K562 (cell line): ENCODE measurements at regions not wholly inside any gene's neighbourhood (a gene's known extent, or its start where the extent isn't known, plus 50 kb on each side); places are given as distances from the start of the nearest gene placed in this dataset.

Source experiments
- ATAC-seq: fragments of 200-7000 bp; cut with Tn5 transposase; 3 replicates; pipeline ENCODE4 v1.9.1; 2020; ENCODE audit warnings: moderate library complexity
- BruUV-seq: library from RNA; stranded (reverse); fragments of 400-500 nt; replicated peaks from 2 replicates; lab custom pipeline; 2021; lab: Mats Ljungman, UMichigan
- CTCF ChIA-PET: fragments of 300-600 bp; formaldehyde crosslinking; extraction: SDS; loops from one replicate; lab custom pipeline; 2021; ENCODE audit warnings: low intra/inter-chr PET ratio; lab: Yijun Ruan, JAX
- POLR2A ChIA-PET: fragments of 300-600, 350-650 bp; sonication (Branson Sonifier 250); formaldehyde crosslinking; extraction: SDS; loops from one replicate; lab custom pipeline; 2021; ENCODE audit warnings: antibody characterized with exemption, inconsistent platforms; lab: Yijun Ruan, JAX
- DNase-seq, 4 experiments: peaks; one replicate each; pipeline versions ENCODE4 v3.0.0 to v3.0.0-alpha.2; 2011 to 2018; ENCODE audit warnings: low spot score in 3 of 4, mixed read lengths in 3 of 4; ENCODE audit errors: extremely low read depth in 1 of 4
- FAIRE-seq: peaks from 2 replicates; lab custom pipeline; 2011; peaks lifted over from hg19 to GRCh38; lab: Jason Lieb, UNC
- H2AFZ ChIP-seq: 2 replicates; pipeline ENCODE4 v1.6.0; 2011; ENCODE audit warnings: low read depth, low read length, control low read depth, inconsistent platforms
- H3K27ac ChIP-seq: fragments of 200-600 bp; 3 replicates; pipeline ENCODE4 v1.8.0; 2011; ENCODE audit warnings: low read depth, mild to moderate bottlenecking, control low read depth, inconsistent platforms, low read length, moderate library complexity, mixed read lengths; ENCODE audit errors: extremely low read depth
- H3K27me3 ChIP-seq, 2 experiments: fragments of 300-600 bp in 1 of 2; 2 replicates in 1 of 2; 3 replicates in 1 of 2; pipeline versions ENCODE4 v1.6.0 to v1.8.0; 2011; ENCODE audit warnings: inconsistent platforms in 2 of 2, low read length in 2 of 2, mild to moderate bottlenecking in 1 of 2, mixed read lengths in 1 of 2, moderate library complexity in 1 of 2; ENCODE audit not compliant: control insufficient read depth in 2 of 2, insufficient read depth in 2 of 2
- H3K36me3 ChIP-seq: fragments of 300-600 bp; 3 replicates; pipeline ENCODE4 v1.8.0; 2011; ENCODE audit warnings: mild to moderate bottlenecking, low read length, inconsistent platforms; ENCODE audit not compliant: control insufficient read depth, insufficient read depth
- H3K4me1 ChIP-seq, 2 experiments: fragments of 200-600 bp in 1 of 2; replicated peaks in 1 of 2; 2 replicates in 1 of 2; 3 replicates in 1 of 2; pipeline versions ENCODE4 v1.5.1 to v1.8.0; 2011; ENCODE audit warnings: inconsistent platforms in 2 of 2, low read length in 2 of 2, mild to moderate bottlenecking in 1 of 2, mixed read lengths in 1 of 2, moderate library complexity in 1 of 2; ENCODE audit not compliant: control insufficient read depth in 2 of 2, insufficient read depth in 2 of 2
- H3K4me2 ChIP-seq: 2 replicates; pipeline ENCODE4 v1.6.1; 2011; ENCODE audit warnings: low read length, control low read depth, inconsistent platforms, mixed read lengths; ENCODE audit not compliant: insufficient read depth
- H3K4me3 ChIP-seq: fragments of 200-600 bp; sonication (generic), shearing (Covaris generic); 2 replicates; pipeline ENCODE4 v1.5.1; 2016; ENCODE audit warnings: control low read depth, inconsistent platforms
- H3K79me2 ChIP-seq: fragments of 200-600 bp; 3 replicates; pipeline ENCODE4 v1.8.0; 2011; ENCODE audit warnings: low read length, inconsistent platforms; ENCODE audit not compliant: control insufficient read depth, insufficient read depth
- H3K9ac ChIP-seq, 2 experiments: 2 replicates each; pipeline versions ENCODE4 v1.6.0 to v1.6.1; 2011; ENCODE audit warnings: low read depth in 2 of 2, low read length in 2 of 2, control low read depth in 1 of 2, inconsistent platforms in 1 of 2, mild to moderate bottlenecking in 1 of 2, mixed read lengths in 1 of 2; ENCODE audit not compliant: insufficient read depth in 1 of 2
- H3K9me1 ChIP-seq: one replicate; pipeline ENCODE4 v1.6.0; 2011; ENCODE audit warnings: inconsistent platforms, mild to moderate bottlenecking, low read length, moderate library complexity; ENCODE audit not compliant: control insufficient read depth, insufficient read depth
- H3K9me3 ChIP-seq: replicated peaks from 2 replicates; pipeline ENCODE4 v1.5.1; 2011; ENCODE audit warnings: low read depth, low read length, inconsistent platforms; ENCODE audit not compliant: control insufficient read depth, insufficient read depth
- H4K20me1 ChIP-seq: replicated peaks from 2 replicates; pipeline ENCODE4 v1.6.1; 2011; ENCODE audit warnings: low read length, inconsistent platforms, mixed read lengths; ENCODE audit not compliant: control insufficient read depth, insufficient read depth
- GABPB2 ChIP-seq: fragments of 250-450 bp; sonication (Bioruptor Pico); conservative IDR thresholded peaks from 2 replicates; pipeline ENCODE4 v1.5.1; 2021; ENCODE audit warnings: mild to moderate bottlenecking
- MAFF ChIP-seq: IDR thresholded peaks from 2 replicates; pipeline ENCODE4 v1.6.1; 2012; ENCODE audit warnings: low read length, improper control_type of control experiment
- NUFIP1 ChIP-seq: fragments of 450-650 bp; IDR thresholded peaks from 2 replicates; pipeline ENCODE4 v1.6.1; 2018; ENCODE audit not compliant: partially characterized antibody
- PRMT5 ChIP-seq: sonication (generic); formaldehyde crosslinking; IDR thresholded peaks from 2 replicates; pipeline ENCODE4 v1.5.0; 2020; ENCODE audit warnings: missing genetic modification reagents
- RHOXF2B ChIP-seq: fragments of 250-450 bp; sonication (Bioruptor Pico); conservative IDR thresholded peaks from 2 replicates; pipeline ENCODE4 v1.5.1; 2021
- SIRT6 ChIP-seq: IDR thresholded peaks from one replicate; pipeline ENCODE4 v1.6.1; 2012; ENCODE audit warnings: low read depth, mild to moderate bottlenecking, control low read depth, inconsistent platforms, low read length, moderate library complexity
- SMARCC2 ChIP-seq: fragments of 450-650 bp; IDR thresholded peaks from 2 replicates; pipeline ENCODE4 v1.6.1; 2017; ENCODE audit warnings: antibody characterized with exemption, moderate library complexity, mild to moderate bottlenecking, low read depth
- SP1 ChIP-seq: sonication (generic); formaldehyde crosslinking; IDR thresholded peaks from 2 replicates; pipeline ENCODE4 v1.8.1; 2022; ENCODE audit warnings: mild to moderate bottlenecking, missing genetic modification reagents
- TAL1 ChIP-seq: fragments of 450-650 bp; IDR thresholded peaks from 2 replicates; pipeline ENCODE4 v1.6.1; 2016; ENCODE audit warnings: mild to moderate bottlenecking
- ZBTB7A ChIP-seq: IDR thresholded peaks from 2 replicates; pipeline ENCODE4 v1.6.1; 2011; ENCODE audit warnings: low read depth, mild to moderate bottlenecking, low read length, moderate library complexity, borderline replicate concordance; ENCODE audit not compliant: control insufficient read depth
- ZNF445 ChIP-seq: fragments of 250-450 bp; sonication (Bioruptor Pico); IDR thresholded peaks from 2 replicates; pipeline ENCODE4 v1.4.0; 2020; ENCODE audit warnings: low read depth, mild to moderate bottlenecking, moderate library complexity
- ZNF644 ChIP-seq: fragments of 200-800 bp; sonication (Bioruptor generic); IDR thresholded peaks from 2 replicates; pipeline ENCODE4 v1.6.1; 2016; ENCODE audit warnings: low read depth, missing genetic modification characterization, missing compliant biosample characterization
- WGBS: fragments of 100-300 bp; shearing (Covaris generic); methylation state at CpG from one replicate; pipeline ENCODE4 v1.1.6; 2016; ENCODE audit warnings: low coverage, mixed read lengths; ENCODE audit not compliant: insufficient coverage; ENCODE audit errors: missing lambda C conversion rate; 5-methylcytosine and 5-hydroxymethylcytosine counted together
- in situ Hi-C: fragments of 300-500 bp; cut with MboI; formaldehyde crosslinking; loops from 4 replicates; pipeline ENCODE4 v1.15.0; 2018; ENCODE audit warnings: inconsistent platforms, mixed read lengths
- intact Hi-C: fragments of 100-400 bp; cut with micrococcal nuclease; formaldehyde crosslinking; loops from 2 replicates; pipeline ENCODE4 v1.14.2; 2022
- TF ChIP-seq, protein P1 (sequence below): sonication (generic); formaldehyde crosslinking; IDR thresholded peaks from 2 replicates; pipeline ENCODE4 v1.8.0; 2023; ENCODE audit warnings: mild to moderate bottlenecking, missing genetic modification reagents
- TF ChIP-seq, protein P2 (sequence below): fragments of 250-450 bp; sonication (Bioruptor Pico); IDR thresholded peaks from 2 replicates; pipeline ENCODE4 v1.8.0; 2021; ENCODE audit warnings: borderline replicate concordance, mild to moderate bottlenecking, moderate library complexity; ENCODE audit not compliant: poor library complexity, severe bottlenecking
- TF ChIP-seq, protein P3 (sequence below): fragments of 200-800 bp; sonication (Bioruptor generic); IDR thresholded peaks from 2 replicates; pipeline ENCODE4 v1.6.1; 2016; ENCODE audit warnings: missing genetic modification characterization, missing compliant biosample characterization

DNA sequence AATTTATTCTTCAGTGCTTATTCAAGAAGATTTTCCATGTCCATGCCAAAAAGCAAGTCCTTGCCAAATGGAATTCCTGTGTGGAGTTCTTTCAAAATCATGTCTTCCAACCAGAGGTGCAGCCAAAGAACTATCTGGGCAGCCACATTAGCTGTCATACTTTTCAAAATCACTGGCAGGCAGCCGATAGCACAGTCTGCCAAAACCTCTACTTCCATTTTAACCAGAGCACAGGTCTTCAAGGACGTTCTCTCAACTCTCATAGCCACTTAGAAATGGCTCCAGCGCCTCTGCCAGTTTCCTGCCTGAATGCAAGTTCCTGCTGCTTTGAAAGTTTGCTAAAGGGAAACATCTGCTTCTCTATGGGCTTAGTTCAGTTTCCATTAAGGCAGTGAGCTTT is 975.7 kb upstream of the ADGRL4 start:
- Histone ChIP-seq H3K9ac (no peak overlapping the region), H3K27ac (no peak overlapping the region), H3K79me2 (no peaks in the 10 kb centered on the region), H3K27me3 (no peaks in the 10 kb centered on the region), H3K9me1 (no peaks in the 10 kb centered on the region), H3K9me3 (no peaks in the 10 kb centered on the region; the same call in 1 of the 2 replicates), H3K4me1 (no peaks in the 10 kb centered on the region), H2AFZ (no peak overlapping the region), H3K4me2 (no peak overlapping the region), H4K20me1 (no peaks in the 10 kb centered on the region), H3K36me3 (no peaks in the 10 kb centered on the region), H3K4me3 (no peak overlapping the region)
- in situ Hi-C loops, result no loop called here
- no peak for FAIRE-seq
- intact Hi-C loops, result no loop called here
- ChIA-PET CTCF (no interaction called here), POLR2A (no interaction called here)
- WGBS, result 0% methylated on average over 3 of the region's 3 CpGs
- no peak for ATAC-seq
- no peak for DNase-seq
- BruUV-seq, result no TSS peak
- TF ChIP-seq, protein P1, sequence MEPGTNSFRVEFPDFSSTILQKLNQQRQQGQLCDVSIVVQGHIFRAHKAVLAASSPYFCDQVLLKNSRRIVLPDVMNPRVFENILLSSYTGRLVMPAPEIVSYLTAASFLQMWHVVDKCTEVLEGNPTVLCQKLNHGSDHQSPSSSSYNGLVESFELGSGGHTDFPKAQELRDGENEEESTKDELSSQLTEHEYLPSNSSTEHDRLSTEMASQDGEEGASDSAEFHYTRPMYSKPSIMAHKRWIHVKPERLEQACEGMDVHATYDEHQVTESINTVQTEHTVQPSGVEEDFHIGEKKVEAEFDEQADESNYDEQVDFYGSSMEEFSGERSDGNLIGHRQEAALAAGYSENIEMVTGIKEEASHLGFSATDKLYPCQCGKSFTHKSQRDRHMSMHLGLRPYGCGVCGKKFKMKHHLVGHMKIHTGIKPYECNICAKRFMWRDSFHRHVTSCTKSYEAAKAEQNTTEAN (CRISPR knock-in tag), result no peak
- TF ChIP-seq SIRT6 (no peak), GABPB2 (CRISPR knock-in tag) (no peak), SMARCC2 (no peak), RHOXF2B (CRISPR knock-in tag) (no peak), ZNF445 (CRISPR knock-in tag) (no peak), ZBTB7A (no peak), NUFIP1 (no peak), MAFF (no peak), SP1 (CRISPR knock-in tag) (no peak), ZNF644 (no peak), TAL1 (no peak), PRMT5 (CRISPR knock-in tag) (no peak)
- TF ChIP-seq, protein P2, sequence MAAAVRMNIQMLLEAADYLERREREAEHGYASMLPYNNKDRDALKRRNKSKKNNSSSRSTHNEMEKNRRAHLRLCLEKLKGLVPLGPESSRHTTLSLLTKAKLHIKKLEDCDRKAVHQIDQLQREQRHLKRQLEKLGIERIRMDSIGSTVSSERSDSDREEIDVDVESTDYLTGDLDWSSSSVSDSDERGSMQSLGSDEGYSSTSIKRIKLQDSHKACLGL (CRISPR knock-in tag), result no peak
- TF ChIP-seq, protein P3, sequence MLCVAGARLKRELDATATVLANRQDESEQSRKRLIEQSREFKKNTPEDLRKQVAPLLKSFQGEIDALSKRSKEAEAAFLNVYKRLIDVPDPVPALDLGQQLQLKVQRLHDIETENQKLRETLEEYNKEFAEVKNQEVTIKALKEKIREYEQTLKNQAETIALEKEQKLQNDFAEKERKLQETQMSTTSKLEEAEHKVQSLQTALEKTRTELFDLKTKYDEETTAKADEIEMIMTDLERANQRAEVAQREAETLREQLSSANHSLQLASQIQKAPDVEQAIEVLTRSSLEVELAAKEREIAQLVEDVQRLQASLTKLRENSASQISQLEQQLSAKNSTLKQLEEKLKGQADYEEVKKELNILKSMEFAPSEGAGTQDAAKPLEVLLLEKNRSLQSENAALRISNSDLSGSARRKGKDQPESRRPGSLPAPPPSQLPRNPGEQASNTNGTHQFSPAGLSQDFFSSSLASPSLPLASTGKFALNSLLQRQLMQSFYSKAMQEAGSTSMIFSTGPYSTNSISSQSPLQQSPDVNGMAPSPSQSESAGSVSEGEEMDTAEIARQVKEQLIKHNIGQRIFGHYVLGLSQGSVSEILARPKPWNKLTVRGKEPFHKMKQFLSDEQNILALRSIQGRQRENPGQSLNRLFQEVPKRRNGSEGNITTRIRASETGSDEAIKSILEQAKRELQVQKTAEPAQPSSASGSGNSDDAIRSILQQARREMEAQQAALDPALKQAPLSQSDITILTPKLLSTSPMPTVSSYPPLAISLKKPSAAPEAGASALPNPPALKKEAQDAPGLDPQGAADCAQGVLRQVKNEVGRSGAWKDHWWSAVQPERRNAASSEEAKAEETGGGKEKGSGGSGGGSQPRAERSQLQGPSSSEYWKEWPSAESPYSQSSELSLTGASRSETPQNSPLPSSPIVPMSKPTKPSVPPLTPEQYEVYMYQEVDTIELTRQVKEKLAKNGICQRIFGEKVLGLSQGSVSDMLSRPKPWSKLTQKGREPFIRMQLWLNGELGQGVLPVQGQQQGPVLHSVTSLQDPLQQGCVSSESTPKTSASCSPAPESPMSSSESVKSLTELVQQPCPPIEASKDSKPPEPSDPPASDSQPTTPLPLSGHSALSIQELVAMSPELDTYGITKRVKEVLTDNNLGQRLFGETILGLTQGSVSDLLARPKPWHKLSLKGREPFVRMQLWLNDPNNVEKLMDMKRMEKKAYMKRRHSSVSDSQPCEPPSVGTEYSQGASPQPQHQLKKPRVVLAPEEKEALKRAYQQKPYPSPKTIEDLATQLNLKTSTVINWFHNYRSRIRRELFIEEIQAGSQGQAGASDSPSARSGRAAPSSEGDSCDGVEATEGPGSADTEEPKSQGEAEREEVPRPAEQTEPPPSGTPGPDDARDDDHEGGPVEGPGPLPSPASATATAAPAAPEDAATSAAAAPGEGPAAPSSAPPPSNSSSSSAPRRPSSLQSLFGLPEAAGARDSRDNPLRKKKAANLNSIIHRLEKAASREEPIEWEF (CRISPR knock-in tag), result no peak
